ENCODE measurements at regions not wholly inside any gene's neighbourhood (a gene's known extent, or its start where the extent isn't known, plus 50 kb on each side); places are given as distances from the start of the nearest gene placed in this dataset.

- no peak for TF ChIP-seq CHD2 (IDR thresholded peaks at IDR 0.05; ENCODE audit: borderline replicate concordance, low read depth, low read length)
- TF ChIP-seq RCOR1 (conservative IDR thresholded peaks at IDR 0.05; ENCODE audit: low read depth, low read length), result no peak
- TF ChIP-seq EP300 (IDR thresholded peaks at IDR 0.05; ENCODE audit: borderline replicate concordance in 1 of 2, control insufficient read depth in 1 of 2, low read depth in 2 of 2, low read length in 2 of 2), result no peak
- no peak for TF ChIP-seq RAD21 (IDR thresholded peaks at IDR 0.05; ENCODE audit: insufficient read depth, low read depth, low read length)
- TF ChIP-seq ZNF384 (IDR thresholded peaks at IDR 0.05; ENCODE audit: borderline replicate concordance, low read depth, low read length), result no peak
- TF ChIP-seq USF2 (IDR thresholded peaks at IDR 0.05; ENCODE audit: borderline replicate concordance, low read depth, low read length), result no peak
- TF ChIP-seq CREB1 (IDR thresholded peaks at IDR 0.05; ENCODE audit: low read depth), result no peak
- TF ChIP-seq CTCF (IDR thresholded peaks at IDR 0.05 in 2 of 3, conservative IDR thresholded peaks at IDR 0.05 in 1 of 3; ENCODE audit: control insufficient read depth in 2 of 3, extremely low read depth in 1 of 3, insufficient read depth in 1 of 3, low read depth in 3 of 3, low read length in 3 of 3), result no peak
Measured at GRCh38 chr16:60635548-60635947, 1400.7 kb downstream of the CDH8 start.
